ENCODE measurements at regions not wholly inside any gene's neighbourhood (a gene's known extent, or its start where the extent isn't known, plus 50 kb on each side); places are given as distances from the start of the nearest gene placed in this dataset.

DNA sequence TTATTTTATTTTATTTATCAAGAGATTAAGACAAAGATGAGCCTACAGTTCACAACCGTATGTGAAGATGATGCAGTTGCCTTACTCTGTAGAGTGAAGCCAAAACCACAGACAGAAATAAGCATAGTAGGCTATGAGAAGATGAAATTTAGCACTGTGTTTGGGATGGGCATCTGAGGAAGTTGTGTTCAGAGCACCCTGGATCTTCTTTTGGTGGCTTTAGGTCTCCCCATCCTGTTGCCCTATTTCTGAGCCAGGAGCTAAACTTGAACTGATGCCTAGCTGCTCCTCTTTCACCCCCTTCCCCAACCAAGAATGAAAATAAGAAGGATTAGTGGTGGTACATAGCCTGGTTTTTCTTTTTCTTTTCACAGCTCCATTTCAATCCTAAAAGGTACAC is 328.1 kb upstream of the TBL1XR1 start (continued):
- TF ChIP-seq, protein P1, sequence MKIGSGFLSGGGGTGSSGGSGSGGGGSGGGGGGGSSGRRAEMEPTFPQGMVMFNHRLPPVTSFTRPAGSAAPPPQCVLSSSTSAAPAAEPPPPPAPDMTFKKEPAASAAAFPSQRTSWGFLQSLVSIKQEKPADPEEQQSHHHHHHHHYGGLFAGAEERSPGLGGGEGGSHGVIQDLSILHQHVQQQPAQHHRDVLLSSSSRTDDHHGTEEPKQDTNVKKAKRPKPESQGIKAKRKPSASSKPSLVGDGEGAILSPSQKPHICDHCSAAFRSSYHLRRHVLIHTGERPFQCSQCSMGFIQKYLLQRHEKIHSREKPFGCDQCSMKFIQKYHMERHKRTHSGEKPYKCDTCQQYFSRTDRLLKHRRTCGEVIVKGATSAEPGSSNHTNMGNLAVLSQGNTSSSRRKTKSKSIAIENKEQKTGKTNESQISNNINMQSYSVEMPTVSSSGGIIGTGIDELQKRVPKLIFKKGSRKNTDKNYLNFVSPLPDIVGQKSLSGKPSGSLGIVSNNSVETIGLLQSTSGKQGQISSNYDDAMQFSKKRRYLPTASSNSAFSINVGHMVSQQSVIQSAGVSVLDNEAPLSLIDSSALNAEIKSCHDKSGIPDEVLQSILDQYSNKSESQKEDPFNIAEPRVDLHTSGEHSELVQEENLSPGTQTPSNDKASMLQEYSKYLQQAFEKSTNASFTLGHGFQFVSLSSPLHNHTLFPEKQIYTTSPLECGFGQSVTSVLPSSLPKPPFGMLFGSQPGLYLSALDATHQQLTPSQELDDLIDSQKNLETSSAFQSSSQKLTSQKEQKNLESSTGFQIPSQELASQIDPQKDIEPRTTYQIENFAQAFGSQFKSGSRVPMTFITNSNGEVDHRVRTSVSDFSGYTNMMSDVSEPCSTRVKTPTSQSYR (CRISPR knock-in tag; IDR thresholded peaks at IDR 0.05): no peak
- TF ChIP-seq TCF7 (CRISPR knock-in tag; IDR thresholded peaks at IDR 0.05; ENCODE audit: low read depth): no peak
- no peak for TF ChIP-seq TP53 (CRISPR knock-in tag; IDR thresholded peaks at IDR 0.05)
- no peak for TF ChIP-seq GABPB1 (CRISPR knock-in tag; IDR thresholded peaks at IDR 0.05)
- TF ChIP-seq, protein P2, sequence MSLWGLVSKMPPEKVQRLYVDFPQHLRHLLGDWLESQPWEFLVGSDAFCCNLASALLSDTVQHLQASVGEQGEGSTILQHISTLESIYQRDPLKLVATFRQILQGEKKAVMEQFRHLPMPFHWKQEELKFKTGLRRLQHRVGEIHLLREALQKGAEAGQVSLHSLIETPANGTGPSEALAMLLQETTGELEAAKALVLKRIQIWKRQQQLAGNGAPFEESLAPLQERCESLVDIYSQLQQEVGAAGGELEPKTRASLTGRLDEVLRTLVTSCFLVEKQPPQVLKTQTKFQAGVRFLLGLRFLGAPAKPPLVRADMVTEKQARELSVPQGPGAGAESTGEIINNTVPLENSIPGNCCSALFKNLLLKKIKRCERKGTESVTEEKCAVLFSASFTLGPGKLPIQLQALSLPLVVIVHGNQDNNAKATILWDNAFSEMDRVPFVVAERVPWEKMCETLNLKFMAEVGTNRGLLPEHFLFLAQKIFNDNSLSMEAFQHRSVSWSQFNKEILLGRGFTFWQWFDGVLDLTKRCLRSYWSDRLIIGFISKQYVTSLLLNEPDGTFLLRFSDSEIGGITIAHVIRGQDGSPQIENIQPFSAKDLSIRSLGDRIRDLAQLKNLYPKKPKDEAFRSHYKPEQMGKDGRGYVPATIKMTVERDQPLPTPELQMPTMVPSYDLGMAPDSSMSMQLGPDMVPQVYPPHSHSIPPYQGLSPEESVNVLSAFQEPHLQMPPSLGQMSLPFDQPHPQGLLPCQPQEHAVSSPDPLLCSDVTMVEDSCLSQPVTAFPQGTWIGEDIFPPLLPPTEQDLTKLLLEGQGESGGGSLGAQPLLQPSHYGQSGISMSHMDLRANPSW (CRISPR knock-in tag; conservative IDR thresholded peaks at IDR 0.05; ENCODE audit: low read depth): no peak
- TF ChIP-seq GTF2I (CRISPR knock-in tag; conservative IDR thresholded peaks at IDR 0.05): no peak
- TF ChIP-seq, protein P3, sequence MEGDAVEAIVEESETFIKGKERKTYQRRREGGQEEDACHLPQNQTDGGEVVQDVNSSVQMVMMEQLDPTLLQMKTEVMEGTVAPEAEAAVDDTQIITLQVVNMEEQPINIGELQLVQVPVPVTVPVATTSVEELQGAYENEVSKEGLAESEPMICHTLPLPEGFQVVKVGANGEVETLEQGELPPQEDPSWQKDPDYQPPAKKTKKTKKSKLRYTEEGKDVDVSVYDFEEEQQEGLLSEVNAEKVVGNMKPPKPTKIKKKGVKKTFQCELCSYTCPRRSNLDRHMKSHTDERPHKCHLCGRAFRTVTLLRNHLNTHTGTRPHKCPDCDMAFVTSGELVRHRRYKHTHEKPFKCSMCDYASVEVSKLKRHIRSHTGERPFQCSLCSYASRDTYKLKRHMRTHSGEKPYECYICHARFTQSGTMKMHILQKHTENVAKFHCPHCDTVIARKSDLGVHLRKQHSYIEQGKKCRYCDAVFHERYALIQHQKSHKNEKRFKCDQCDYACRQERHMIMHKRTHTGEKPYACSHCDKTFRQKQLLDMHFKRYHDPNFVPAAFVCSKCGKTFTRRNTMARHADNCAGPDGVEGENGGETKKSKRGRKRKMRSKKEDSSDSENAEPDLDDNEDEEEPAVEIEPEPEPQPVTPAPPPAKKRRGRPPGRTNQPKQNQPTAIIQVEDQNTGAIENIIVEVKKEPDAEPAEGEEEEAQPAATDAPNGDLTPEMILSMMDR (IDR thresholded peaks at IDR 0.05): no peak

DNA sequence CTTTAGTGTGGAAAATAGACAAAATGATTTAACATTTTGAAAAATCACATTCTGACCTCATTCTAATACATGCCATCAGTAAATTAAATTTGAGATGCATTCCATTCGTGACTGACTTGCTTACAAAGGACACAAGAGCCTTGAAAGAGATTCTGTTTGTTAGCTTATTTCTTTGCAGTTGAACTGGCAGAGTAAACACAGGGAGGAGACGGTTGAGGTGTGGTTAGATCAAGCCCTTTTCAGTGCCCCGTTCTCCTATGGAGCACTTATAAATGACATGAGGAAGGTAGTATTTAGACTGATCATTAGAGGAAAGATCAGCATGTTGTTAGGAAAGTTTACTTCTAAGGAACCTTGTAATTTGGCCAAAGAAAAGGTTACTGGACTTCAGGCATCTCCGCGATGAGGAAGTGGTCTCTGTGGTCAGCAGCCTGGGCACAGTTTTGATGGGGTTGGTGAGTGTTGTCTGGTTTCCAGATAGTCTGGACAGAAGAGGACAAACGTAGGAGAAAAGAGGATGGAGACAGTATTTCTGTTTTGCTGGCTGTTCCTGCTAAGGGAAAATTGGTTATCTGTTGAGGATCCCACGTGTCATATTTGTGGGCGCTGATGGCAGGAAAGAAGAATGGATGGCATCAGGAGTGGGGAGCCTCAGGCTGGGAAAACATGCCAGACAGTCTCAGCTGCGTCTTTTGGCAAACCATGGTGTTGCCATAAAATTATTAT is 328.9 kb upstream of the TBL1XR1 start:
- TF ChIP-seq SMAD4 (CRISPR knock-in tag; IDR thresholded peaks at IDR 0.05) (no peak), JUN (CRISPR knock-in tag; IDR thresholded peaks at IDR 0.05) (no peak), ETV6 (CRISPR knock-in tag; IDR thresholded peaks at IDR 0.05) (no peak), ZNF416 (CRISPR knock-in tag; IDR thresholded peaks at IDR 0.05) (no peak), ZNF138 (CRISPR knock-in tag; conservative IDR thresholded peaks at IDR 0.05) (no peak), GTF2I (CRISPR knock-in tag; conservative IDR thresholded peaks at IDR 0.05) (no peak)
- TF ChIP-seq, protein P4, sequence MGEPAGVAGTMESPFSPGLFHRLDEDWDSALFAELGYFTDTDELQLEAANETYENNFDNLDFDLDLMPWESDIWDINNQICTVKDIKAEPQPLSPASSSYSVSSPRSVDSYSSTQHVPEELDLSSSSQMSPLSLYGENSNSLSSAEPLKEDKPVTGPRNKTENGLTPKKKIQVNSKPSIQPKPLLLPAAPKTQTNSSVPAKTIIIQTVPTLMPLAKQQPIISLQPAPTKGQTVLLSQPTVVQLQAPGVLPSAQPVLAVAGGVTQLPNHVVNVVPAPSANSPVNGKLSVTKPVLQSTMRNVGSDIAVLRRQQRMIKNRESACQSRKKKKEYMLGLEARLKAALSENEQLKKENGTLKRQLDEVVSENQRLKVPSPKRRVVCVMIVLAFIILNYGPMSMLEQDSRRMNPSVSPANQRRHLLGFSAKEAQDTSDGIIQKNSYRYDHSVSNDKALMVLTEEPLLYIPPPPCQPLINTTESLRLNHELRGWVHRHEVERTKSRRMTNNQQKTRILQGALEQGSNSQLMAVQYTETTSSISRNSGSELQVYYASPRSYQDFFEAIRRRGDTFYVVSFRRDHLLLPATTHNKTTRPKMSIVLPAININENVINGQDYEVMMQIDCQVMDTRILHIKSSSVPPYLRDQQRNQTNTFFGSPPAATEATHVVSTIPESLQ (CRISPR knock-in tag; IDR thresholded peaks at IDR 0.05): no peak
- TF ChIP-seq, protein P5, sequence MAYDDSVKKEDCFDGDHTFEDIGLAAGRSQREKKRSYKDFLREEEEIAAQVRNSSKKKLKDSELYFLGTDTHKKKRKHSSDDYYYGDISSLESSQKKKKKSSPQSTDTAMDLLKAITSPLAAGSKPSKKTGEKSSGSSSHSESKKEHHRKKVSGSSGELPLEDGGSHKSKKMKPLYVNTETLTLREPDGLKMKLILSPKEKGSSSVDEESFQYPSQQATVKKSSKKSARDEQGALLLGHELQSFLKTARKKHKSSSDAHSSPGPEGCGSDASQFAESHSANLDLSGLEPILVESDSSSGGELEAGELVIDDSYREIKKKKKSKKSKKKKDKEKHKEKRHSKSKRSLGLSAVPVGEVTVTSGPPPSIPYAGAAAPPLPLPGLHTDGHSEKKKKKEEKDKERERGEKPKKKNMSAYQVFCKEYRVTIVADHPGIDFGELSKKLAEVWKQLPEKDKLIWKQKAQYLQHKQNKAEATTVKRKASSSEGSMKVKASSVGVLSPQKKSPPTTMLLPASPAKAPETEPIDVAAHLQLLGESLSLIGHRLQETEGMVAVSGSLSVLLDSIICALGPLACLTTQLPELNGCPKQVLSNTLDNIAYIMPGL (CRISPR knock-in tag; IDR thresholded peaks at IDR 0.05): no peak
- H3K4me3 Mint-ChIP-seq: no peak overlapping the region
- no peaks in the 10 kb centered on the region for H3K27me3 Mint-ChIP-seq (ENCODE audit: low read depth)
- ChIA-PET CTCF (no interaction called here), POLR2A (no interaction called here)
- peaks cover 23% of the 10 kb centered on the region for H3K4me1 Mint-ChIP-seq
- H3K27ac Mint-ChIP-seq: peak overlapping the region; percentile 0; the same call in 1 of the 2 replicates
- peaks cover 8% of the 10 kb centered on the region for H3K9me3 Mint-ChIP-seq
- H3K36me3 Mint-ChIP-seq: peaks cover 3% of the 10 kb centered on the region
- ATAC-seq: no peak
- no peak for DNase-seq (ENCODE audit: low spot score)
